SK-N-SH treated with all-trans-retinoic acid at 6 μM for 48 hours (cell line): ENCODE measurements at regions not wholly inside any gene's neighbourhood (a gene's known extent, or its start where the extent isn't known, plus 50 kb on each side); places are given as distances from the start of the nearest gene placed in this dataset.

Source experiments
- ATAC-seq: fragments of 200-7000 bp; cut with Tn5 transposase; 3 replicates; pipeline ENCODE4 v1.9.1; 2020; ENCODE audit warnings: mild to moderate bottlenecking, moderate library complexity
- ARNTL ChIP-seq: fragments of 450-650 bp; formaldehyde crosslinking; IDR thresholded peaks from 2 replicates; pipeline ENCODE4 v1.5.0; 2020; ENCODE audit warnings: low read depth, mild to moderate bottlenecking, moderate library complexity, borderline replicate concordance
- BACH2 ChIP-seq: fragments of 250-450 bp; sonication (Bioruptor Pico); IDR thresholded peaks from 2 replicates; pipeline ENCODE4 v1.9.0; 2021; ENCODE audit warnings: mild to moderate bottlenecking, borderline replicate concordance
- CSDC2 ChIP-seq: fragments of 250-450 bp; sonication (Bioruptor Pico); IDR thresholded peaks from 2 replicates; pipeline ENCODE4 v1.5.0; 2020; ENCODE audit warnings: mild to moderate bottlenecking, moderate library complexity
- GLIS3 ChIP-seq: fragments of 250-450 bp; sonication (Bioruptor Pico); IDR thresholded peaks from 2 replicates; pipeline ENCODE4 v1.5.0; 2020; ENCODE audit warnings: mild to moderate bottlenecking, moderate library complexity
- ISL1 ChIP-seq: fragments of 250-450 bp; sonication (Bioruptor Pico); IDR thresholded peaks from 2 replicates; pipeline ENCODE4 v2.1.2; 2022; ENCODE audit warnings: mild to moderate bottlenecking, moderate library complexity
- OSR1 ChIP-seq: fragments of 250-450 bp; sonication (Bioruptor Pico); IDR thresholded peaks from 2 replicates; pipeline ENCODE4 v1.8.0; 2022; ENCODE audit warnings: moderate library complexity, mild to moderate bottlenecking, inconsistent platforms
- PPARA ChIP-seq: fragments of 250-450 bp; sonication (Bioruptor Pico); IDR thresholded peaks from 2 replicates; pipeline ENCODE4 v1.5.0; 2020; ENCODE audit warnings: mild to moderate bottlenecking, borderline replicate concordance
- RARB ChIP-seq: fragments of 250-450 bp; sonication (Bioruptor Pico); IDR thresholded peaks from 2 replicates; pipeline ENCODE4 v1.8.0; 2021; ENCODE audit warnings: mild to moderate bottlenecking, moderate library complexity
- SNAI2 ChIP-seq: fragments of 250-450 bp; sonication (Bioruptor Pico); IDR thresholded peaks from 2 replicates; pipeline ENCODE4 v1.5.0; 2020; ENCODE audit warnings: mild to moderate bottlenecking, moderate library complexity
- TCF4 ChIP-seq: fragments of 250-450 bp; sonication (Bioruptor Pico); IDR thresholded peaks from 2 replicates; pipeline ENCODE4 v1.8.0; 2021; ENCODE audit warnings: mild to moderate bottlenecking, moderate library complexity, borderline replicate concordance
- TOX ChIP-seq: fragments of 250-450 bp; sonication (Bioruptor Pico); IDR thresholded peaks from 2 replicates; pipeline ENCODE4 v1.8.0; 2021; ENCODE audit warnings: mild to moderate bottlenecking, moderate library complexity, borderline replicate concordance
- ZC3H10 ChIP-seq: fragments of 250-450 bp; sonication (Bioruptor Pico); IDR thresholded peaks from 2 replicates; pipeline ENCODE4 v1.5.1; 2021; ENCODE audit warnings: mild to moderate bottlenecking, moderate library complexity
- ZFP3 ChIP-seq: fragments of 250-450 bp; sonication (Bioruptor Pico); IDR thresholded peaks from 2 replicates; pipeline ENCODE4 v1.5.0; 2020; ENCODE audit warnings: mild to moderate bottlenecking, moderate library complexity
- ZNF70 ChIP-seq: fragments of 450-650 bp; formaldehyde crosslinking; IDR thresholded peaks from 2 replicates; pipeline ENCODE4 v1.5.0; 2020; ENCODE audit warnings: mild to moderate bottlenecking, moderate library complexity
- ZNF8 ChIP-seq: fragments of 450-650 bp; formaldehyde crosslinking; IDR thresholded peaks from 2 replicates; pipeline ENCODE4 v1.5.0; 2020; ENCODE audit warnings: mild to moderate bottlenecking, moderate library complexity
- TF ChIP-seq, protein P1 (sequence below): fragments of 250-450 bp; sonication (Bioruptor Pico); IDR thresholded peaks from 2 replicates; pipeline ENCODE4 v1.8.0; 2020; ENCODE audit warnings: mild to moderate bottlenecking, moderate library complexity, borderline replicate concordance
- TF ChIP-seq, protein P2 (sequence below): fragments of 250-450 bp; sonication (Bioruptor Pico); IDR thresholded peaks from 2 replicates; pipeline ENCODE4 v1.8.0; 2021; ENCODE audit warnings: low read depth, mild to moderate bottlenecking, moderate library complexity, borderline replicate concordance
- TF ChIP-seq, protein P3 (sequence below): fragments of 250-450 bp; sonication (Bioruptor Pico); IDR thresholded peaks from 2 replicates; pipeline ENCODE4 v1.5.1; 2020; ENCODE audit warnings: low read depth, mild to moderate bottlenecking, moderate library complexity
- TF ChIP-seq, protein P4 (sequence below): fragments of 250-450 bp; sonication (Bioruptor Pico); IDR thresholded peaks from 2 replicates; pipeline ENCODE4 v1.5.0; 2020; ENCODE audit warnings: mild to moderate bottlenecking, moderate library complexity

DNA sequence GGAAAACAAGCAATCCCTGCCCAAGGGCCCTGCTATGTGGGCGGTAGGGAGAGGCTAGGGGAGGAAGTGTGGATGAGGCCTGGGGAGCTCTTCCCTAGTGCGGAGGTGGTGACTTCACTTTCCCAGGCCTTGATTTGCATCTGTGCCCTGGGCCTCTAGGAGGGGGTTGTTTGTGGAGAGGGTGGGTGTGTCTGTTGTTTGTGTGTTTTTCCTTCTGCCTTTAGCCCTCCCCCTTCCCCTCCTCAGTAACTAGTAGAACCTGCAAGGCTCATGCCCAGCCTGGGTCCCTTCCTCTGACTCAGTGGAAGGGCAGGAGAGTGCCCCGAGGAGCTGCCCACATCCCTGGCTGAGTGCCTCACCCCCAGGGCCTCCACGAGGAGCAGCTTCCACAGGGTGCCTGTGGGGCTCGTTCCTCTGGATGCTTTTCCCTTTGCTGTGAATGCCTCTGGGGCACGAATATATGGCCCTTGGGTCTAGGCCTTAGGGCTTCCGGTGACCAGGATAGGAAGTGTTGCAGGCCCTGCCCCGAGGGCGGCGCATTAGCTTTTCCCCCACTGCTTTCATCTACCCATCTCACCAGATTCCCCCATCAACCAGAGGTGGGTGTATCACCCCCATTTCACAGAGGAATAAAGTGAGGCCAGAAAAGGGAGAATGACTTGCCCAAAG is 89.4 kb upstream of the DUSP5 start:
- TF ChIP-seq GLIS3 (CRISPR knock-in tag), result no peak
- TF ChIP-seq, protein P1, sequence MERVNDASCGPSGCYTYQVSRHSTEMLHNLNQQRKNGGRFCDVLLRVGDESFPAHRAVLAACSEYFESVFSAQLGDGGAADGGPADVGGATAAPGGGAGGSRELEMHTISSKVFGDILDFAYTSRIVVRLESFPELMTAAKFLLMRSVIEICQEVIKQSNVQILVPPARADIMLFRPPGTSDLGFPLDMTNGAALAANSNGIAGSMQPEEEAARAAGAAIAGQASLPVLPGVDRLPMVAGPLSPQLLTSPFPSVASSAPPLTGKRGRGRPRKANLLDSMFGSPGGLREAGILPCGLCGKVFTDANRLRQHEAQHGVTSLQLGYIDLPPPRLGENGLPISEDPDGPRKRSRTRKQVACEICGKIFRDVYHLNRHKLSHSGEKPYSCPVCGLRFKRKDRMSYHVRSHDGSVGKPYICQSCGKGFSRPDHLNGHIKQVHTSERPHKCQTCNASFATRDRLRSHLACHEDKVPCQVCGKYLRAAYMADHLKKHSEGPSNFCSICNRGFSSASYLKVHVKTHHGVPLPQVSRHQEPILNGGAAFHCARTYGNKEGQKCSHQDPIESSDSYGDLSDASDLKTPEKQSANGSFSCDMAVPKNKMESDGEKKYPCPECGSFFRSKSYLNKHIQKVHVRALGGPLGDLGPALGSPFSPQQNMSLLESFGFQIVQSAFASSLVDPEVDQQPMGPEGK (CRISPR knock-in tag), result no peak
- TF ChIP-seq BACH2, result no peak
- TF ChIP-seq, protein P2, sequence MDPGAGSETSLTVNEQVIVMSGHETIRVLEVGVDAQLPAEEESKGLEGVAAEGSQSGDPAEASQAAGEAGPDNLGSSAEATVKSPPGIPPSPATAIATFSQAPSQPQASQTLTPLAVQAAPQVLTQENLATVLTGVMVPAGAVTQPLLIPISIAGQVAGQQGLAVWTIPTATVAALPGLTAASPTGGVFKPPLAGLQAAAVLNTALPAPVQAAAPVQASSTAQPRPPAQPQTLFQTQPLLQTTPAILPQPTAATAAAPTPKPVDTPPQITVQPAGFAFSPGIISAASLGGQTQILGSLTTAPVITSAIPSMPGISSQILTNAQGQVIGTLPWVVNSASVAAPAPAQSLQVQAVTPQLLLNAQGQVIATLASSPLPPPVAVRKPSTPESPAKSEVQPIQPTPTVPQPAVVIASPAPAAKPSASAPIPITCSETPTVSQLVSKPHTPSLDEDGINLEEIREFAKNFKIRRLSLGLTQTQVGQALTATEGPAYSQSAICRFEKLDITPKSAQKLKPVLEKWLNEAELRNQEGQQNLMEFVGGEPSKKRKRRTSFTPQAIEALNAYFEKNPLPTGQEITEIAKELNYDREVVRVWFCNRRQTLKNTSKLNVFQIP (CRISPR knock-in tag), result no peak
- TF ChIP-seq ARNTL (CRISPR knock-in tag), result no peak
- TF ChIP-seq, protein P3, sequence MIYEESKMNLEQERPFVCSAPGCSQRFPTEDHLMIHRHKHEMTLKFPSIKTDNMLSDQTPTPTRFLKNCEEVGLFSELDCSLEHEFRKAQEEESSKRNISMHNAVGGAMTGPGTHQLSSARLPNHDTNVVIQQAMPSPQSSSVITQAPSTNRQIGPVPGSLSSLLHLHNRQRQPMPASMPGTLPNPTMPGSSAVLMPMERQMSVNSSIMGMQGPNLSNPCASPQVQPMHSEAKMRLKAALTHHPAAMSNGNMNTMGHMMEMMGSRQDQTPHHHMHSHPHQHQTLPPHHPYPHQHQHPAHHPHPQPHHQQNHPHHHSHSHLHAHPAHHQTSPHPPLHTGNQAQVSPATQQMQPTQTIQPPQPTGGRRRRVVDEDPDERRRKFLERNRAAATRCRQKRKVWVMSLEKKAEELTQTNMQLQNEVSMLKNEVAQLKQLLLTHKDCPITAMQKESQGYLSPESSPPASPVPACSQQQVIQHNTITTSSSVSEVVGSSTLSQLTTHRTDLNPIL (CRISPR knock-in tag), result no peak
- no peak for TF ChIP-seq PPARA (CRISPR knock-in tag)
- no peak for TF ChIP-seq RARB (CRISPR knock-in tag)
- TF ChIP-seq SNAI2 (CRISPR knock-in tag), result no peak
- no peak for TF ChIP-seq TCF4 (CRISPR knock-in tag)
- TF ChIP-seq CSDC2 (CRISPR knock-in tag), result no peak
- TF ChIP-seq ISL1 (CRISPR knock-in tag), result no peak
- TF ChIP-seq ZNF8 (CRISPR knock-in tag), result no peak
- TF ChIP-seq, protein P4, sequence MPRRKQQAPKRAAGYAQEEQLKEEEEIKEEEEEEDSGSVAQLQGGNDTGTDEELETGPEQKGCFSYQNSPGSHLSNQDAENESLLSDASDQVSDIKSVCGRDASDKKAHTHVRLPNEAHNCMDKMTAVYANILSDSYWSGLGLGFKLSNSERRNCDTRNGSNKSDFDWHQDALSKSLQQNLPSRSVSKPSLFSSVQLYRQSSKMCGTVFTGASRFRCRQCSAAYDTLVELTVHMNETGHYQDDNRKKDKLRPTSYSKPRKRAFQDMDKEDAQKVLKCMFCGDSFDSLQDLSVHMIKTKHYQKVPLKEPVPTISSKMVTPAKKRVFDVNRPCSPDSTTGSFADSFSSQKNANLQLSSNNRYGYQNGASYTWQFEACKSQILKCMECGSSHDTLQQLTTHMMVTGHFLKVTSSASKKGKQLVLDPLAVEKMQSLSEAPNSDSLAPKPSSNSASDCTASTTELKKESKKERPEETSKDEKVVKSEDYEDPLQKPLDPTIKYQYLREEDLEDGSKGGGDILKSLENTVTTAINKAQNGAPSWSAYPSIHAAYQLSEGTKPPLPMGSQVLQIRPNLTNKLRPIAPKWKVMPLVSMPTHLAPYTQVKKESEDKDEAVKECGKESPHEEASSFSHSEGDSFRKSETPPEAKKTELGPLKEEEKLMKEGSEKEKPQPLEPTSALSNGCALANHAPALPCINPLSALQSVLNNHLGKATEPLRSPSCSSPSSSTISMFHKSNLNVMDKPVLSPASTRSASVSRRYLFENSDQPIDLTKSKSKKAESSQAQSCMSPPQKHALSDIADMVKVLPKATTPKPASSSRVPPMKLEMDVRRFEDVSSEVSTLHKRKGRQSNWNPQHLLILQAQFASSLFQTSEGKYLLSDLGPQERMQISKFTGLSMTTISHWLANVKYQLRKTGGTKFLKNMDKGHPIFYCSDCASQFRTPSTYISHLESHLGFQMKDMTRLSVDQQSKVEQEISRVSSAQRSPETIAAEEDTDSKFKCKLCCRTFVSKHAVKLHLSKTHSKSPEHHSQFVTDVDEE (CRISPR knock-in tag), result no peak
- ATAC-seq, result no peak

DNA sequence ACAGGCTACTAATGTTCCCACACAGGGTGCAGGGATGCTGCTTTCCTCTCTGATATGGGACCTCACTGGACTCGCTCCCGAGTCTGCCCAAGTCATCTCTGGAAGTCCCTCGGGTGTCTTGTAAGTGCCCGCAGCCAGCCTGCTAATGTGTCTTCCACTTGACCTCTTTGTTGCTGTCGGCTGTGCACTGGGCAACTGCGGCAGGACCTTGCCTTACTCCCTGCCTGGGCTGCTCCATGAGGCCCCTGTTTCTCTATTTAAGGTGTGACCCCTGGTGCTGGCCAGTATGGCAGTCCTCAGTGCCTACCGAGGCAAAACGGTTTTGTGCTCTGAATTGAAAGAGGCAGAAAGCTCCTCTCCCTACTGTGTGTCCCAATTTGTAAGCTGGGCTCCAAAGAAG is 88.8 kb upstream of the DUSP5 start:
- TF ChIP-seq ARNTL (CRISPR knock-in tag) (no peak), ZC3H10 (CRISPR knock-in tag) (no peak), ZFP3 (CRISPR knock-in tag) (no peak), PPARA (CRISPR knock-in tag) (no peak)
- ATAC-seq, result no peak

DNA sequence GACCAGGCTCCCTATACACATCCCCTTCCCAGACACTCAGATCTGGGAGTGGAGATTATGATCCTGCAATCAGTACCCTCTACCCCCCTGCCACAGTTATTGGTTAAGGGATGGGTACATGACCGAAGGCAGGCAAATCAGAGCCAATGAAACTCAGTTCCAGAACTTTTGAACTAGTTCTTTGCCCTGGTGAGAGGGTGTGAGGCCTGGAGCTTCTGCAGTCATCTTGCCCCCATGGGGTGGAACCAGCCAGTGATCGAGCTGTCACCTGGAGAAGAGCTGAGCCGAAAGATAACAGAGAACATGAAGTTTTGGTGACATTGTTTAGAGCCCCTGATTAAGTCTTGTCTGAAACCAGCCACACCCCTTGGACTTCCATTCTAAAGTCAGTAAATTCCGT is 88.2 kb upstream of the DUSP5 start:
- no peak for ATAC-seq
- TF ChIP-seq ZNF70 (CRISPR knock-in tag), result no peak
- no peak for TF ChIP-seq OSR1 (CRISPR knock-in tag)
- TF ChIP-seq ZC3H10 (CRISPR knock-in tag), result no peak
- TF ChIP-seq, protein P4 (CRISPR knock-in tag), result no peak
- no peak for TF ChIP-seq RARB (CRISPR knock-in tag)
- no peak for TF ChIP-seq ARNTL (CRISPR knock-in tag)
- TF ChIP-seq CSDC2 (CRISPR knock-in tag), result no peak
- TF ChIP-seq TOX (CRISPR knock-in tag), result no peak
